Stimulated activated memory B cell treated with anti-CD40 and anti-IgM and Interleukin-4, amounts not matched to agents 10 μg/mL and 1 μg/mL and 100 μg/mL, for 72 hours (primary cell): ENCODE measurements at regions not wholly inside any gene's neighbourhood (a gene's known extent, or its start where the extent isn't known, plus 50 kb on each side); places are given as distances from the start of the nearest gene placed in this dataset.
"Not testable (repeated sequence)": the region's sequence is repeated elsewhere in the genome, so short reads cannot be mapped to it uniquely, and the experiment has no call there.

Source experiments
- ATAC-seq: fragments of 150-1000 bp; cut with Tn5 transposase; 2 replicates; pipeline ENCODE4 v1.10.0; 2021
- H3K27ac Mint-ChIP-seq: one replicate; pipeline ENCODE4 v1.8.0; 2022; ENCODE audit warnings: mild to moderate bottlenecking, mixed read lengths
- H3K27me3 Mint-ChIP-seq: one replicate; pipeline ENCODE4 v1.8.0; 2022; ENCODE audit warnings: mixed read lengths
- H3K36me3 Mint-ChIP-seq: one replicate; pipeline ENCODE4 v1.8.0; 2022; ENCODE audit warnings: mixed read lengths
- H3K4me1 Mint-ChIP-seq: one replicate; pipeline ENCODE4 v1.8.0; 2022; ENCODE audit warnings: mixed read lengths
- H3K4me3 Mint-ChIP-seq: one replicate; pipeline ENCODE4 v1.8.0; 2022; ENCODE audit warnings: mild to moderate bottlenecking, moderate library complexity, mixed read lengths
- H3K9me3 Mint-ChIP-seq: one replicate; pipeline ENCODE4 v1.8.0; 2022; ENCODE audit warnings: mixed read lengths

GRCh38 chrX:1016926-1017325, 195.5 kb downstream of the CRLF2 start:
- H3K36me3 Mint-ChIP-seq, ATAC-seq, H3K4me3 Mint-ChIP-seq, H3K9me3 Mint-ChIP-seq, H3K4me1 Mint-ChIP-seq, H3K27me3 Mint-ChIP-seq, H3K27ac Mint-ChIP-seq: not testable (repeated sequence)

DNA sequence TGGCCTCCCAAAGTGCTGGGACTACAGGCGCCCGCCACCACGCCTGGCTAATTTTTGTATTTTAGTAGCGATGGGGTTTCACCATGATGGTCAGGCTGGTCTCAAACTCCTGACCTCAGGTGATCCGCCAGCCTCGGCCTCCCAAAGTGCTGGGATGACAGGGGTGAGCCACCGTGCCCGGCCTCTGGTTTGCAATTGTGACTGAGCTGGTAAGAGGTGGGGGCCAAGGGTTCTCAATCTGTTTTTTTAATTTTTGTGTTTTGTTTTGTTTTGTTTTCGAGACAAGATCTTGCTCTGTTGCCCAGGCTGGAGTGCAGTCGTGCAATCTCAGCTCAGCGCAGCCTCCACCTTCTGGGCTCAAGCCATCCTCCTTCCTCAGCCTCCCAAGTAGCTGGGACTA, 196.2 kb downstream of the CRLF2 start:
- H3K9me3 Mint-ChIP-seq, H3K36me3 Mint-ChIP-seq, ATAC-seq: not testable (repeated sequence)

DNA sequence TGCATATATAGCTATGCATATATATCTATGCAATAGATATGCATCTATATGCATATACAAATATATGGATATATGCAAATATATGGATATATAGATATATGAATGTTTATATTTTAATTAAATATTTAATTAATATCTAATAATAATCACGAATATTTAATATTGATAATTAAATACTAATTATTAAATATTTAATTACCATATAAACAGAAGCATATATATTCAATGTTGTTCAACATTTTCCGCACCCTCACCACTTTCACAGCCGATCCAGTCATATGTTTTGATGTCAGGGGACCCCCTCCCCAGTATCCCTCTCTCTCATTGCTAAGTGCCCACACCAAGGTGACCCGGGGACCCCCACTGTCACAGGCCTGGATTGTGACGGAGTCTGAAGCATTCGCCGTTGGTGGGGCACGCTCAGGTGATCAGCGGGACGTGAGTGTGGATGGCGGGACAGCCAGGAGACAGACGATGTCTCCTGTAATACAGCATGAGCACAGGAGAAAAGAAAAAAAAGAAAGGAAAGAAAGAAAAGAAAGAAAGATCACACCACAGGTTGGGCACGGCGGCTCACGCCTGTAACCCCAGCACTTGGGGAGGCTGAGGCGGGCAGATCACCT, 199.7 kb downstream of the CRLF2 start:
- Mint-ChIP-seq H3K9me3 (no peaks in the 10 kb centered on the region), H3K4me1 (no peaks in the 10 kb centered on the region), H3K27ac (no peak overlapping the region), H3K27me3 (no peaks in the 10 kb centered on the region), H3K4me3 (no peak overlapping the region), H3K36me3 (no peaks in the 10 kb centered on the region)
- no peak for ATAC-seq

More for the DNA sequence above, 196.2 kb downstream of the CRLF2 start:
- H3K27ac Mint-ChIP-seq, H3K4me1 Mint-ChIP-seq, H3K4me3 Mint-ChIP-seq, H3K27me3 Mint-ChIP-seq: not testable (repeated sequence)

- H3K9me3 Mint-ChIP-seq: no peaks in the 10 kb centered on the region
- no peak overlapping the region for H3K4me3 Mint-ChIP-seq
- H3K27me3 Mint-ChIP-seq: no peaks in the 10 kb centered on the region
- no peak for ATAC-seq
- H3K27ac Mint-ChIP-seq: no peak overlapping the region
- H3K36me3 Mint-ChIP-seq: no peaks in the 10 kb centered on the region
- no peaks in the 10 kb centered on the region for H3K4me1 Mint-ChIP-seq
Observed at GRCh38 chrX:1011691-1012283, 200.7 kb downstream of the CRLF2 start.

DNA sequence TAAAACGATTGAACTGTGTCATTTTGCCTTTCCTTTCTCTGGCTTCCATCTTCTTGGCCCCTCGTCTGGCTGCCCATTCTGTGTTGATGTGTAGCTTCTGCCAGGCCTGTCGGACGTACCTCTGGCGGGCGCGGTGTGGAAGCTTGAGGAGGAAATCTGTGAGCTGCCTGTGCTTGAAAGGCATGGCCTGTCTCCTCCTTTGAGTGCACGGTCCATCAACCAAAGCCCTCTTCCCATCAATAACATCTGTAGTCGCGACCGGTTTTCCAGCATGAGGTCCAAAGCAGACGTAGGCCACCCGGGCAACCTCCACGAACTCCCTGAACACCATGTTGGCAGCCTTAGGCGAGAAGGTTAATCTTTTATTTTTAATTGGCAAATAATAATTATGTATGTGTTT, 202.7 kb downstream of the CRLF2 start:
- no peak overlapping the region for H3K4me3 Mint-ChIP-seq

DNA sequence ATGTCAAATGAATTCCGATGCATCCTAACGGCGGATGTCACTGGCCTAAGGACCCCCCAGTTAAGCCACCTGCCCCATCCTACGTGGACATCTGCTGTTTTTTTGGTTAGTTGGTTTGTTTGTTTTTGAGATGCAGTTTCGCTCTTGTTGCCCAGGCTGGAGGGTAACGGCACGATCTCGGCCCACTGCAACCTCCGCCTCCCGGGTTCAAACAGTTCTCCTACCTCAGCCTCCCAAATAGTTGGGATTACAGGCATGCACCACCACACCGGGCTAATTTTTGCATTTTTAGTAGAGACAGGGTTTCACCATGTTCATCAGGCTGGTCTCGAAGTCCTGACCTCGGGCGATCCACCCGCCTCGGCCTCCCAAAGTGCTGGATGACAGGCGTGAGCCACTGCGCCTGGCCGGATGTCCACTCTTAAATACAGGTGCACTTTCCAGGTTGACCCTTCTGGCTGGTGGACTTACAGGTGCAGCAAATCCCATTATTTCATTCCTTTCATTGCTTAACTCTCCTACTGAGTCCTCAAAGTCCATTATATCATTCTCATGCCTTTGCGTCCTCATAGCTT, 206.2 kb downstream of the CRLF2 start:
- no peak for ATAC-seq
- Mint-ChIP-seq H3K27ac (no peak overlapping the region), H3K36me3 (no peaks in the 10 kb centered on the region), H3K9me3 (no peaks in the 10 kb centered on the region), H3K4me1 (no peaks in the 10 kb centered on the region), H3K4me3 (no peak overlapping the region), H3K27me3 (no peaks in the 10 kb centered on the region)

More for the DNA sequence above, 202.7 kb downstream of the CRLF2 start:
- Mint-ChIP-seq H3K4me1 (no peaks in the 10 kb centered on the region), H3K27me3 (no peaks in the 10 kb centered on the region), H3K36me3 (no peaks in the 10 kb centered on the region), H3K27ac (no peak overlapping the region), H3K9me3 (no peaks in the 10 kb centered on the region)
- no peak for ATAC-seq

DNA sequence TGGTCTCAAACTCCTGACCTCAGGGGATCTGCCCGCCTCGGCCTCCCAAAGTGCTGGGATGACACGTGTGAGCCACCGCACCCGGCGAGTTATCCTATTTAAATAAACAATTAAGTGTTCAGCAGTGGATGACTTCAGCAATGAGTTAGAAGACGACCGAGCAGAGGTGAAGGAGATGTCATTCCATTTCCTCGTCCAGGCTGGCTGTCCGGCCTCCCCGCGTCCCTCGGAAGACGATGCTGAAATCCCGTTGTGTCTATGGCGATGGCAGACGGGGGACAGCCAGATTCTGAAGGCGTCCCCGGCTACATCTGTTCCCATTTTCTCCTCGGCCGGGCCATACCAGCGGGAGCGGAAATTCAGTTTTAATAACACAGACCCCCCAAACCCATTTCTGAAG, 209.8 kb downstream of the CRLF2 start:
- Mint-ChIP-seq H3K36me3 (no peaks in the 10 kb centered on the region), H3K4me3 (no peak overlapping the region), H3K27me3 (no peaks in the 10 kb centered on the region)

DNA sequence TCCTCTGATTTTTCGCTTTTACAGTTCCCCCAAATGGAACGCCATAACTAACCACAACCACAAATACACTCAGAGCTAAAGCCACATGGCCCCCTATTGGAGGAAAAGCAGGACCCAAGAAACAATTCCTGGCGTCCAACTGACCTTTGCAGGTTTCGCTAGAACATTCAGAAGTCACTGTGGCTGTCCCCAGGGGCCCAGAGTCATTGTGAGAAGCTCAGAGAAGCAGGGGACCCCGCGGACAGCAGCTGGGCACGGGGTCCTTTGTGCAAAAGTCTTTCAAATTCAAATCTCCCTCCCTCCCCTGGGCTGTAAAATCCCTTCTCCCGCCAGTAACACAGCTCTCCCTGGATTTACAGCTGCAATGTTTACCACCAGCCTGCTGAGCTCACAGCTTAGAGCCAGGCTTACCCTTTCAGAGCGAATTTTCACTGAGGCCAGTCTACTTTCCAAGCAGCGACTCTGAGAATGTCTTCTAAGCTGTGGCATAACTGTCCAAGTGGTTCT, 214.8 kb downstream of the CRLF2 start:
- Mint-ChIP-seq H3K9me3 (peaks cover 3% of the 10 kb centered on the region), H3K27me3 (no peaks in the 10 kb centered on the region), H3K4me3 (no peak overlapping the region), H3K36me3 (peaks cover 3% of the 10 kb centered on the region), H3K27ac (no peak overlapping the region), H3K4me1 (no peaks in the 10 kb centered on the region)
- ATAC-seq: no peak

More for the DNA sequence above, 209.8 kb downstream of the CRLF2 start:
- no peaks in the 10 kb centered on the region for H3K4me1 Mint-ChIP-seq
- no peaks in the 10 kb centered on the region for H3K9me3 Mint-ChIP-seq
- ATAC-seq: no peak
- H3K27ac Mint-ChIP-seq: no peak overlapping the region

GRCh38 chrX:994780-995179, 217.7 kb downstream of the CRLF2 start:
- no peak for ATAC-seq
- Mint-ChIP-seq H3K4me1 (peaks cover 9% of the 10 kb centered on the region), H3K36me3 (peaks cover 6% of the 10 kb centered on the region)

GRCh38 chrX:989959-990510, 222.4 kb downstream of the CRLF2 start:
- H3K4me1 Mint-ChIP-seq: peaks cover 9% of the 10 kb centered on the region
- H3K27me3 Mint-ChIP-seq: no peaks in the 10 kb centered on the region
- H3K27ac Mint-ChIP-seq: peak overlapping the region; percentile 75
- peaks cover 19% of the 10 kb centered on the region for H3K9me3 Mint-ChIP-seq
- H3K36me3 Mint-ChIP-seq: peaks cover 6% of the 10 kb centered on the region
- peak; percentile 93 for ATAC-seq
- H3K4me3 Mint-ChIP-seq: peak overlapping the region; percentile 69

More at GRCh38 chrX:994780-995179, 217.7 kb downstream of the CRLF2 start:
- Mint-ChIP-seq H3K27ac (no peak overlapping the region), H3K4me3 (no peak overlapping the region), H3K9me3 (peaks cover 19% of the 10 kb centered on the region), H3K27me3 (no peaks in the 10 kb centered on the region)

DNA sequence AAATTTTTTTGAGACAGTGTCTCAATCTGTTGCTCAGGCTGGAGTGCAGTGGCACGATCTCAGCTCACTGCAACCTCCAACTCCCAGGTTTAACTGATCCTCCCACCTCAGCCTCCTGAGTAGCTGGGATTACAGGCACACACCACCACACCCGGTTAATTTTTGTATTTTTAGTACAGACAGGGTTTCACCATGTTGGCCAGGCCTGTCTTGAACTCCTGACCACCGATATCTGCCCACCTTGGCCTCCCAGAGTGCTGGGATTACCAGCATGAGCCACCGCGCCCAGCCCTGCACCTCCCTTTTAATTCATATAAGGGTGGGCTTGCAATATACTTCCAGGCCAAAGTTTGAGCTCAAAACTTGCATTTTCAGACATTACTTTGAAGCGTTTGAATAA, 223.9 kb downstream of the CRLF2 start:
- H3K27ac Mint-ChIP-seq, H3K4me1 Mint-ChIP-seq, ATAC-seq, H3K36me3 Mint-ChIP-seq, H3K4me3 Mint-ChIP-seq, H3K27me3 Mint-ChIP-seq: not testable (repeated sequence)
- peaks cover 23% of the 10 kb centered on the region for H3K9me3 Mint-ChIP-seq

GRCh38 chrX:981791-982626, 230.4 kb downstream of the CRLF2 start:
- no peak overlapping the region for H3K27ac Mint-ChIP-seq
- peaks cover 5% of the 10 kb centered on the region for H3K9me3 Mint-ChIP-seq
- no peak for ATAC-seq
- no peaks in the 10 kb centered on the region for H3K36me3 Mint-ChIP-seq
- H3K27me3 Mint-ChIP-seq: peaks cover 26% of the 10 kb centered on the region
- no peak overlapping the region for H3K4me3 Mint-ChIP-seq
- H3K4me1 Mint-ChIP-seq: no peaks in the 10 kb centered on the region

DNA sequence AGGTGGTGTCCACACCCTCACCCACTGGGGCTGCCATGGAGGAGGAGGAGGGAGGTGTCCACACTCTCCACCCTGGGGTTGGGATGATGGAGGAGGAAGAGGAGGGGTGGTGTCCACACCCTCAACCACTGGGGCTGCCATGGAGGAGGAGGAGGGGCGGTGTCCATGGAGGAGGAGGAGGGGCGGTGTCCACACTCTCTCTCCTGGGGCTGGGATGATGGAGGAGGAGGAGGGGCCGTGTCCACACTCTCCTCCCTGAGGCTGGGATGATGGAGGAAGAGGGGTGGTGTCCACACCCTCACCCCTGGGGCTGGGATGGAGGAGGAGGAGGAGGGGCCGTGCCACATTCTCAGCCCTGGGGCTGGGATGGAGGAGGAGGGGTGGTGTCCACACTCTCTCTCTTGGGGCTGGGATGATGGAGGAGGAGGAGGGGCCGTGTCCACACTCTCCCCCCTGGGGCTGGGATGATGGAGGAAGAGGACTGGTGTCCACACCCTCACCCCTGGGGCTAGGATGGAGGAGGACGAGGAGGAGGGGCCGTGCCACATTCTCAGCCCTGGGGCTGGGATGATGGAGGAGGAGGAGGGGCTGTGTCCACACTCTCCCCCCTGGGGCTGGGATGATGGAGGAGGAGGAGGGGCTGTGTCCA, 231.7 kb downstream of the CRLF2 start:
- Mint-ChIP-seq H3K4me1 (no peaks in the 10 kb centered on the region), H3K4me3 (no peak overlapping the region), H3K36me3 (no peaks in the 10 kb centered on the region), H3K27ac (no peak overlapping the region), H3K27me3 (peaks cover 26% of the 10 kb centered on the region), H3K9me3 (peaks cover 11% of the 10 kb centered on the region)
- peak; percentile 51 for ATAC-seq

DNA sequence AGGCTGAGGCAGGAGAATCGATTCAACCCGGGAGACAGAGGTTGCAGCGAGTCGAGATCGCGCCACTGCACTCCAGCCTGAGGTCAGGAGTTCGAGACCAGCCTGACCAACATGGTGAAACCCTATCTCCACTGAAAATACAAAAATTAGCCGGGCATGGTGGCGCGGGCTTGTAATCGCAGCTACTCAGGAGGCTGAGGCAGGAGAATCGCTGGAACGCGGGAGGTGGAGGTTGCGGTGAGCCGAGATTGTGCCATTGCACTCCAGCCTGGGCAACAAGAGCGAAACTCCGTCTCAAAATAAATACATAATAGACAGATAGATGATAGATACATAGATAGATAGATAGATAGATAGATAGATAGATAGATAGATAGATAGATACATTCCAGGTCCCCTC, 233.3 kb downstream of the CRLF2 start:
- ATAC-seq, H3K4me1 Mint-ChIP-seq, H3K36me3 Mint-ChIP-seq, H3K4me3 Mint-ChIP-seq, H3K27ac Mint-ChIP-seq, H3K9me3 Mint-ChIP-seq: not testable (repeated sequence)
- peaks cover 26% of the 10 kb centered on the region for H3K27me3 Mint-ChIP-seq
